Stimulated activated CD4-positive, alpha-beta T cell treated with anti-CD3 and anti-CD28 coated beads, Interleukin-1b, Interleukin-23, amount 100 ng/mL, for 48 hours (primary cell): ENCODE measurements at regions not wholly inside any gene's neighbourhood (a gene's known extent, or its start where the extent isn't known, plus 50 kb on each side); places are given as distances from the start of the nearest gene placed in this dataset.

Experiments used
- DNase-seq: peaks from one replicate; pipeline ENCODE4 v3.0.0-alpha.2; 2020

DNA sequence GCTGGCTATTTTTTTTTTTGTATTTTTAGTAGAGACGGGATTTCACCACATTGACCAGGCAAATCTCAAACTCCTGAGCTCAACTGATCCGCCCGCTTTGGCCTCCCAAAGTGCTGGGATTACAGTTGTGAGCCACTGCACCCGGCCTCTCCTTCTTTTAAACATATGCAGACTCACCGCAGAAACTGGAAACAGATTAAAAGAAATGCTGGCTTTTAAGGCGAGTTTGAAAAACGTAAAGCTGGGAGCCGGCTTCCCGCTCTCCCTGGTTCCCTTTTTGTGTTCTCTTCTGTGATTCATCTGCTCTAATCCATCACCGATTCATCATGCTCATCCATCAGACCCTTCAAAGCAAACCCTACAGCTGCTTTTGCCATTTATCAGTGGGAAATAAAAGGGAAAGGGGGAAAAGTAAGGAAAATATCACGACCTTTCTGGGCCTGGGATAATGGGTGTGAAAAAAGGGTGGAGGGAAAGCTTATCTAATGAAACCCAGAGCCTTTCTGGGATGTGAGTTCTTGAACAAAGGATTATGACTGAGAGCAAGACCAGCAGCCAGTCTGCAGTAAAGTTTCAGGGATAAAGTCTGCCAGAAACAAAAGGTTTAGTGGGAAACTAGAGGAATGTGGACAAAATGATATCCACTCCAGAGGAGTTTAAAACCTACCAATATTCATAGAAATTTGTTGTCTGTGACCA is 92.3 kb upstream of the LRIG1 start:
- no peak for DNase-seq

DNA sequence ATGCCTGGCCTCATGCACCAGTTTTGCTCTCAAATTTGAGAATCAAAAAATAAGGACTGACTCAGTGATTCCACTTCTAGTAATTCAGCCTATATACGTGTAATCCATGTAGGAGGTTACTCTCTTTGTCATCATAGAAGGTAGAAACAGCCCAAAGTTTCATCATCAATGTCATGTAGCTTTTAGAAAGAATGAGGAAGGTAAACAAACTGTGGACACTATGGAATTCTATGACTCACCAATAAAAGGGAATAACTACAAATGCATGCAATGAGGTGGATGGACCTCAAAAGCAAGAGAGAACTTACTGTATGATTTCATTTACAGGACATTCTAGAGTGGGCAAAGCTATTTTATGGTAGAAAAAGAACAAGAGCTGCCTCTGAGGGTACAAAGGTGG is 93.2 kb upstream of the LRIG1 start:
- no peak for DNase-seq

DNA sequence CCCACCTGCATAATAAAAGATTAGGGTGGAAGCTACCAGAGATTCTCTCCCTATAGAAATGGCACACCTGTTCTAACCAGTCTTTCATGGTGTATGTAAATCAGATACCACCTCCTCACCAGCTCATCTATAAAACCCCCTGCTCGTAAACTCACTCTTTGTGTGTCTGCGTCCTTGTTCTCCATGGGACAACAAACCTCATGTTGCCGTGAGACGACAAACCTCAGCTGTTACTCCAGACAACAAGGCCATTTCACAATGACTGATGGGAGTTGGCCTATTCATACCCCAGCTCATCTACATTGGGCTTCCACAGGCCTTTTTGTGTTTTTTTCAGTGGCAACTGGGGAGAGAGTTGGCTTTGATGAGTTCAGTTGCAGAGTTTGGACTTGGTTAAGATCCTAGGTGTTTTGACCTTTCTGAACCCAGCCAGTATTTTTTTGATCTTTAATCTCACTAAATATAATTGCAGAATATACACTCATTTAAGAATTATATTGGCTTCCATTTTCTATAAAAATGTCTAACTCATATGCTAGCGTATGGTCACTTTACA is 96.6 kb upstream of the LRIG1 start:
- DNase-seq, result no peak

DNA sequence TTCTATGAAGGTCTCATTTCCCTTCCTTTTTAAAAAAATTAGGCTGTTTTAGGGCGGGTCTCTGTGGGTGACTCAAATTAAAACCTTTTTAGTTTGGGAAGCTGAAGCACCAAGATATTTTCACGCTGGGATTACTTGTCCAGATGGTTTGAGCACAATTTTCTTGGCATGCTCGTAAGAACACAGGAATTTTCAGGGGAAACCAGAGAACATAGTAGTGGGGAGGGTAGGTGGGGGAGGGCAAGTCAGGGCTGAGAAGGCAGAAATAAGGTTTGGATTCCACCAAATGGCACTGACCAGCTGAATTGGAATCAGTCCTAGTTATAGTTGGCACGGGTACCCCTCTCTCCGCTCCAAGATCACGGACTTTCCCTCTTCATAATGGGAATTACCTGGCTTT is 97.3 kb upstream of the LRIG1 start:
- DNase-seq, result no peak

DNA sequence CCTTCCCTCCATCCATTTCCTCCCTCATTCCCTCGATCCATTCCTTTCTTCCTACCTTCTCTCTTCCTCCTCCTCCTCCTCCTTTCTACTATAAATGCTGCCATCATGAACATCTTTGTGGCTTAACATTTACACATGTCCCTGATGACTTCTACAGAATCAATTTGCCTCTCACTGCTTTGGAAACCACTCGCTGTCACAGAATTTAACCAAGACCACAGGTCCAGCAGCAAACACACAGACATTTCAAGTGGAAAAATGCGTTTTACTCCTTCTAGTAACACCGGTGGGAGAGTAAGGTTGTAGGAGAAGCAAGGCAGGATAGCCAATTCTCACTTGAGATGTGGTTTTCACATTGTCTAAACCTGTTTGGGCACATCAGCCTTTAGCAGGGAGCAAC is 101.4 kb upstream of the LRIG1 start:
- DNase-seq, result no peak

DNA sequence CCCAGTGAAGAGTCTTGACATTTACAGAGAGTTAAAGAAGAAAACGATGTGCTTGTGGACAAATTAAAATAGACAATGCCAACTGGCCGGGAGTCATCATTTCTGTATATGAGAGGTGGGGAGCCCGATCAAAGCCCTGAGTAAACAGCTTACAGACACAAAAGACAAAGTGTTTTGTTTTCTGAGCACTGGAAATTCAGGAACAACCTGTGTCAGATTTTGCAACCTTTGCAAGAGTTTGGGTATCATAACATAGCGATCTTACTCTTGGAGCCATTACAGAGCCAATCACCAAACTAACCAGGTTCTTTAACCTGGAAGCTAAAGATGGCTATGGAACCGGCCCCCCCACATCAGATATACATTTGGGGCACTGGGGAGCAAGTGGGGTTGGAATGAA is 101.9 kb upstream of the LRIG1 start:
- no peak for DNase-seq

DNA sequence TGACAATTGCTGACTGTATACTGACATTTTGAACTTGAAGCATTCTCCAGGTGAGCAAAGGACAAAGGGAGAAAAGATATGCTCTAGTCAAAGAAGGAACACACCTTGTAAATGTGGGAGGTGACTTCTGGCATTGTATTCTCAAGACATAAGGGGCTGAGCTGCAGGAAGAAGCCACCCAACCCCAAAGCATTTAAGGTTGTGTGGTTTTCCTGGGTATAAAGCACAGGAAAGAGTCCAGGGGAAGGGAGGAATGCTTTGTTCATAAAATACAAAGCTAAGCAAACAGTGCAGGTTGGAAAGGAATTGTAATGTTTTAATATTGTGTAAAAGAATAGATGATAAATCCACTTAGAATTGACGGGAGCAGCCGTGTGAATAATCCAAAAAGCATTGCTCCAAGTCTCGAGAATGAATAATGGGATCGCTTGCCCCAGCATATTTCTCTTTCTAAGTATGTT is 102.4 kb upstream of the LRIG1 start:
- no peak for DNase-seq

DNA sequence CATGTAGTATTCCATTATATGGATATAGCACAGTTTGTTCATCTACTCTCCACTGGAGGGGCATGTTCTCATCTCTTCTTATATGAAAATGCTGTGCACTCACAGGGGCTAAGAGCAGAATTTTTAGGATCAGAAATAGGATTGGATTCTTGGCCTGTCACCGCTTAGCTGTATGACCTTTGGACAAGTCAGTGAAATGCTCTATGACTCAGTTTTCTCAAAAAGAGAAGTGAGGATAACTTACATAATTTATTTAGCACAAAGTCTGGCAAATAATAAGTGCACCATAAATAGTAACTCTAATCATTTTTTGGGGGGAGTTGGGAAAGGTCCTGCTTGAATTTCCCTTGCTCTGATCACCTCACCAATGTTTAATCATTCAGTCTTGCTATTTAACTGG is 103.7 kb upstream of the LRIG1 start:
- DNase-seq, result no peak

DNA sequence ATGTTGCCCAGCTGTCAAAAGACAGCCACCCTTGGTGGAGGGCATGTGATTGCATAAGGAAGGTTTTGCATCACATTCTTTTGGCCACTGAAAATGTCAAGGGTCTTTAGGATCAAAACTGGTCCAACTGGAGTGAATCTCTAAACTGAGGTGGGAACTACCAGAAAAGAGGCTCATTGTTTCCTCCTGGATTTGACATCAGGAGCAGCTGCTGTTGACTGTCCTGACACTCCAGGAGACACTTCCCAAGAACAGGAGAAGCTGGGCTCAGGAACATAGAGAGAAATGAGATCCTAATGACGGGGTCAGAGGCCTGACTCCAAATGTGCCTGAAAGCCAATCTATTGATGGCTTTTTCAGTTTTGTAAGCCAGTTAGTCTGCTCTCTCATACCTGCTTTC is 105.3 kb upstream of the LRIG1 start:
- DNase-seq, result no peak

DNA sequence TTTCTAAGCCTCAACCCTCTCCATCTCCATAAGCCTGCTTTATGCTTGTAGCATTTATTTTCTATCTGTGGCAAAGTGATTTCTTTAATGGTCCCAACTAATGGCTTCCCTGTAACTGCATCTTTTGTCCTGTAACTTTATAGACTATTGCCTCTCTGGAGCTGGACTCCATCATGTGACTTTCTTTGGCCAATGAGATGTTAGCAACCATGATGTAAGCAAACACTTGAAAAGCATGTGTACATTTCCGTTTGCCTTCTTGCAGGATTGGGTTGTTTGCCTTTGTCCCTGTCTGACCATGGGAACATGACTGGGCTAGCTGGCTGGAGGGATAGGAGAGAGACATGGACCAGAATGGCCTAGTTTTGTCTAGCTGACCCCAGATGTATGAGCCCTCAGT is 106.0 kb upstream of the LRIG1 start:
- no peak for DNase-seq

DNA sequence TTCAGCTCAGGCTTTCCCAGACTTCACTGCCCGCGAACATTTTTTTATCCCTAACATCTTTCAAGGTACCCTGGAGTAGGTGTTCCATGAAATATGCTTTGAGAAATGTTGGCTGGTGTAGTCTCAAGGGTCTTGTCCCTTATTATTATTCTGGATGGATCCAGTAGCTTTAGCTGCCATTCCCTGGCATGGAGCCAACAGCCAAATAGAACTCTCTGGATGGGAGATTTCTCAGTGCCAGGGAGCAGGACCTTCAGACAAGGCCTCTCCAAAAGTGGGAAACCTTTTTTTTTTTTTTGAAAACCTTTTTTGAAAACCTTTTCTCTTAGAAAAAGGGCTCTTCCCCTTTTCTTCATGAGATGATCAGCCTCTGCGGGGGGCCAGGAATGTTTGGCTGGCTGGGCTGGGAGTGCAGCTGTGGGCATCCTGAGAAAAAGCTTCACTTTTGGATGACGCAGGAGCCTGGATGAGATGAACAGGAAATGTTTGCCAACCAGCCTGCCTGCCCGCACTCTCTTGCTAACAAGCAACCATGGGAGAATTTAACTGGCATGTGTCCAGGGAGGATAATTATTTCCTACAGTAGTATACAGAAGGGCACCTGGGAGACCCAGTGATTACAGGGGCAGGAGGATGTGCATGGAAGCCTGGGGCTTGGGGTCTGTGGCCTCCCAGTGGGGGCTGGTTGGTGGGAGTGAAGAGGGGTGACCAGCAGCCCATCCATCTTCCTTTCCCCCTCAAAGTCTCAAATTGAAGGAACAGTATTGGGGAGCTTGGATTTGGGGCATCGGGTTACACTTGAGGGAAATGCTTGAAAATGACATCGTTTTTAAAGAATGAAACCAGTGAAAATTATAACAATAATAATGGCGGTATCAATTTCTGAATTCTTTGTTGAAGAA is 109.1 kb upstream of the LRIG1 start:
- no peak for DNase-seq

DNA sequence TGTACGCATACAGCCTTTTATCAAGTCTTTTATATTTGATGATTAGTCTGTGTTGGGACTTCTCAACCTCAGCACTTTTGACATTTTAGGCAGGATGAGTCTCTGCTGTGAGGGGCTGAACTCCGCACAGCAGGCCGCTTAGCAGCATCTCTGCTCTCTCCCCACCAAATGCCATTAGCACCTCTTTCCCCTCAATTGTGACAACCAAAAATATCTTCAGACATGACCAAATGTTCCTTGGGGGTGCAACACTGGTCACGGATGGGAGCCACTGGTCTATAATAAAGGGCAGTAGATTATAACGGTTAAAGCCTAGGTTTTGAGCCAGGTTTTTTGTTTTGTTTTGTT is 109.7 kb upstream of the LRIG1 start:
- no peak for DNase-seq

DNA sequence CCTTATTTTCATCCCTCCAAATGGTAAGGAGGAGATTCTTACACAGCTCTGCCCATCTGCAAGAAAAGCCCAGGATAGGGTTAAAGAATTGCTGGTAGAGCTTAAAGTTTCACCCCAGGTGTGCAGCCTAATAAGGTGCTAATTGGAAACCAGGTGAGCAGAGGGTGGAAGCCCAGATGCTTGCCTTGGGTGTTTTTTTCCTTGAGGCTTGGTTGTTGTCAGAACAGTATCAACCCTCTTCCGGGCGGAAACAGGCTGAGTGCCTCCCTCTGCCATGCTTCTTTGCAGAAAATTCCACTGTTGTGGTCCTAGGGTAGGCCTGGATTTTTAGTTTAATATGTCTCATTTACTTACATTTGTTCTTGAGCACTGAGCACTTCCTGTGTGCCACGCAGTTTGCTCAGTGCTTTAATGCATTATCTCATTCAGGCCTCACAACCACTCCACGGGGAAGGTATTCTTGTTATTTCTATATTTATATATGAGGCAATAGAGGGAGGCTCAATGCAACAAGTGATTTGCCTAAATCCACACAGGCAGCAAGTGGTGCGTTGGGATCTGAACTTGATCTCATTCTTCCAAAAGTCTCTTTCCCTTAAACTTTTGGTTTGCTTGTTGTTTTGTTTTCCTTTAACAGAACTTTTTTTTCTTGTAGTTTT is 115.0 kb upstream of the LRIG1 start:
- no peak for DNase-seq

DNA sequence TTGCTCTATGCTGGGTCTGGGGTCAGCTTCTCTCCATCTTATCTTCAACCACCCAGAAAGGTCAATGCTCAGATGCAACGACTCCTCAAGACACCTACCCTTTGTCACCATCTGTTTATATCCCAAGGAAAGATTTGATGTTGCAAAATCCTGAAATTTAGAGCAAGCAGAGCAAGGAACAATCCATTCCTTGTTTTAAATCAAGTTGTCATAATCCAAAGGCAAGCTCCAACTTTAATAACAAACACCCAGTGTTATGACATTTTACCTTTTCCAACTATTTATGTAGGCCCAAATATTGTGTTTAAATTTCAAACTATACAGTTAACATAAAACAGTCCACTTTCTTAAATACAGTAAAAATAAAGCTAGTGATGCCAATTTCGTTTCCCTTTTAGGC is 116.5 kb upstream of the LRIG1 start:
- no peak for DNase-seq

DNA sequence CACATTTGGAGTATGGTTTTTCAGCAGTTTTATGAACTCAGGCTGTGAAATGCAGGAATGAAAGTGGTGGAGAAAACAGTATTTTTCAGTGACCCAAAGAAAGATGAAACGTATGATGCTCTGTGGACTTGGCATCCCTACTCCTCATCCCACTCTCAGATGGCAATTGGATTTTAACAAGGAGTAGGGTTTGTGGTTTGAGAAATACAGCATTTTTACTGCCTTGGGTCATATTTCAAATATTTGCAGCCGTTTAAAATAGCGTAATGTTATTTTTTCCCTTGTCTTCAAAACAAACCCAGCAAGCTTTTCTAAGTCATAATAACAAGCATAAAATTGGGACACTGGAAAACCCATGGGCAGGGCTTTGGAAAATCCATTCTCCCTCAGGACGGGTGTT is 117.2 kb upstream of the LRIG1 start:
- no peak for DNase-seq

DNA sequence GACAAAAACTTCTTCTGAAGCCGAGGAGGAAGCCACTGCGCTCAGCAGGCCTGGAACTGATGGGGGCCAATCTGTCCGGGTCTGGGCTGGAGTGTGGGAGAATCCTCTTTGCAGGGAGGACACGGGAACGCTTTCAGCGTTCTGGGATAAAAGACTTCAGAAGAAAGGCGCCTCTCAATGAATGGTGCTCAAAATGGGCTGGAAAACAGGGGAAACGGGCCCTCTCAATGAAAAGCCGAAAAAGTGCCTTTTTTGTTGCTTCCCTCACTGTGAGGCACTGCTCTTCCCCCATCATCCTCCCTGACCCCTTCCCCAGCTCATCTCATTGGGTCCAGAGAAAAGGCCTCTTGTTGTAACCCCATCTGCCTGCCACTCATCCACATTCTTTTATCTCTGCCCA is 119.5 kb upstream of the LRIG1 start:
- no peak for DNase-seq

DNA sequence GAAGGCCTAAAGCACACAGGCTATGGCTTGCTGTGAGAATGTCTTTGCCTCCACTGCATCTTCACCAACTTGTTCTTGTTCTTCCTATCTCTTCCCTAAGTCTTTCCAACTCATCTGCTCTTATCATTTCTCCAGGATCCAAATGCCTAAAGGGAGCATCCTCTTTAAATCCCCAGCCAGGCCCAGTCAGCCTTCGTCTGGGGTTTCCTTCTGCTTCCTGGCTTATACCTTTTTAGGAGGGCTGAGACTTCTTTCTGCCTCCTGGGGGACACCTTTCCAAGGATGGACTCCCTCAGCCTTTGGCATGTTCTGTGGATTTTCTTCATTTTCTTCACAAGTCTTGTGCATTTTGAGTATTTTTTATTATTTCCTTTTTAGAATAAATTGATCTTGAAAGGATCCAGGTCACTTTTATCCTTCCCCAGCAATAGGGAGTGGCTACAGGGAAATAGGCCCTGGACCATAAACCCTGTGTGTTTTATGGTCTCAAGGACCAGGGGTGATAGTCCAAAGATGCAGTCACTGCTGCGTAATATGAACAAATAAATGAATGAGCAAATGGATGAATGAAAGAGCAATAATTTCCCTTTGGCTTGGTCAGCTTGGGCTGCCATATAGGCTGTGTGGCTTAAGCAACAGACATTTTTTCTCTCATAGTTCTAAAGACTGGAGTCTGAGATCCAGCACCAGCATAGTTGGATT is 122.1 kb upstream of the LRIG1 start:
- no peak for DNase-seq

DNA sequence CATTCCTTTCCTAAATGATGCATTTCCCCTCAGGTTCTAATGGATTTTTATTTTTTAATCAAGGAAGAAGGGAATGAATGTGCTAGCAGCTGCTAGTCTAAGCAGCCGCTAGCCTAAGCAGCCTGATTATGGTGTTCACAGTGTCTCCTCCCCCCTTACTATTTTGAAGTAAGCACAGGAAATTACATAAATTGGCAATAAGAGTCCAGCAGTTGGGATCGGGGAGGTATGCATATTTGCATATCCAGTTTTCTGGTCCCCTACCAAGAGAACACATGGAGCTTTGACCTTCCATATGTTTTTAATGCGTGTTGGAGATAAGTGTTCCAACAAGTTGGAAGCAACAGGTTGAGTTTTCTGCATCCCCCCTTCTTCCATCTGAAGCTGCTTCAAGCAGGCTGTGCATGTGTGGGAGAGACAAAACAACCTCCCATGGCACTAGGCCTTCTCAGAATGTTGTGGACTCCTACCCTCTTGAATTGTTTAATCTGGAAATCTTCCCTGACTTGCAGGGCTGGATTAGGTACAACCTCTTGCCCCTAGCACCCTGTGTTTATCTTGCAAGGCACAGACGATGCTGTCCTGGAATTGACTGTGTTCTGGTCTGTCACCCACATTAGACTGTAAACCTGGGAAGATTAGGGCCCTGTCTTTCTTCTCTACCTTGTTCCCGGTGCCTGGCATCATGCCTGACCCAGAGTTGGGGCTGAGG is 124.8 kb upstream of the LRIG1 start:
- DNase-seq, result no peak

DNA sequence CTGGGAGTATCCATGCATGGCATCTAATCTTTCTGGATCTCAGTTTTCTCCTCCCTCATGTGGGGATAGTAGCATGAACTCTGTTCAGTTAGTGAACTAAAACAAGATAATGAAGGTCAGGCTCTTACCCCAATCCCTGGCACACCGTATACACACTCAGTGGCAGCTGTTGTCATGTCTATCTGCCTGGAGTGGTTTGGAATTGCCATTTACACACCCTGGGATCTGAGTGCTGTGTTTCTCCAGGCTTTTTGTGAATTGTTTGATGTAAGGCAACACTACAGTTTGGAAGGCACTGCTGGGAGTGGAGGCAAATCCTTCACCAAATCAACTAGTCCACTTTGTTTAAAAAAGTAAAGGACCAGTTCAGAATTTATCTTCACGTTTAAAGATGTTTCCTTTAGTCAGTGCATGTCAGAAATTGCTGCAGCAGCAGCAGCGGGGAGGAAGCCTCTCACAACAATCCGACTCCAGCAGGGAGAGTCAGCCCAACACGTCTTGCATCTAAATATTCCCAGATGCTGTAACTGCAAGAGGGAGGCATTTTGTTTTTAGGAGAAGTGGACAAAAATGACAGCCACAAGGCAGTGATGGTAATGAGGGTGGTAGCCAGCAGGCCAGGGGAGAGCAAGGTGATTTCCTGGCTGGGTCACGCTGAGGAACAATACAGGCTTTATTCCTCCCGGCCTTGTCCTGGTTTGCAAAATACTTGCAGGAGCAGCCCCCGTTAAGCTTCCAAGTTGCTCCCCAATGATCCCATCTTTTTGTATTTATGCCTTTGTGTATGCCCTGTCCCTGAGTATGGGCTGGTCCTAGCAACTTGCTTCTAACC is 128.5 kb upstream of the LRIG1 start:
- DNase-seq, result no peak

DNA sequence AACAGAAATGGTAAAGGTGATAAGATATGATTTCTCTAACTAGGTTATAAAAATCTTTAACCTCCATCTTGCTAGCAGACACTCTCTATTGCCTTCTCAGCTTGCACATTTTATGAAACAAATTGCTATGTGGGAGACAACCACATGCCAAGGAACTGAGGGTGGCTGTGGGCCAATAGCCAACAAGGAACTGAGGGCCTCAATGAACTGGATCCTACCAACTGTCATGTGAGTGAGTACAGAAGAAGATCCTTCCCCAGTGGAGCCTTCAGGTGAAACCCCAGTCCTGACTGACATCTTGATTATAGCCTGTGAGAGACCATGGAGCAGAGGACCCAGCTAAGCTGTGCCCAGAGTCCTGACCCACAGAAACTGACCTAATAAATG is 129.2 kb upstream of the LRIG1 start:
- DNase-seq, result no peak
